ENCODE measurements at regions not wholly inside any gene's neighbourhood (a gene's known extent, or its start where the extent isn't known, plus 50 kb on each side); places are given as distances from the start of the nearest gene placed in this dataset.

GRCh38 chr12:84270470-84271140 lies 642.0 kb downstream of the SLC6A15 start:
- TF ChIP-seq CTCF (IDR thresholded peaks at IDR 0.05; ENCODE audit: low read depth, low read length, missing input control) (no peak), RAD21 (IDR thresholded peaks at IDR 0.05) (no peak), ATF3 (IDR thresholded peaks at IDR 0.05) (no peak), REST (IDR thresholded peaks at IDR 0.05) (no peak), TAF1 (conservative IDR thresholded peaks at IDR 0.05) (no peak), MAX (IDR thresholded peaks at IDR 0.05) (no peak), ZBTB33 (IDR thresholded peaks at IDR 0.05) (no peak), YY1 (IDR thresholded peaks at IDR 0.05) (no peak), GABPA (IDR thresholded peaks at IDR 0.05 in 1 of 2, conservative IDR thresholded peaks at IDR 0.05 in 1 of 2) (no peak), SP1 (IDR thresholded peaks at IDR 0.05) (no peak), EGR1 (IDR thresholded peaks at IDR 0.05; ENCODE audit: low read depth in 2 of 2) (no peak), NR2F2 (IDR thresholded peaks at IDR 0.05) (no peak)
